Astrocyte of the spinal cord (primary cell): ENCODE measurements at regions not wholly inside any gene's neighbourhood (a gene's known extent, or its start where the extent isn't known, plus 50 kb on each side); places are given as distances from the start of the nearest gene placed in this dataset.

Experiments
- DNase-seq: peaks from one replicate; pipeline ENCODE4 v3.0.0; 2011; ENCODE audit warnings: low read depth, low spot score
- H3K4me3 ChIP-seq: 2 replicates; pipeline ENCODE4 v1.5.1; 2011; ENCODE audit warnings: low read depth, mild to moderate bottlenecking, low read length, moderate library complexity
- in situ Hi-C: cut with HindIII; loops from 2 replicates; pipeline ENCODE4 v1.10.0; 2017; ENCODE audit warnings: low sequenced_read_pairs
- TF ChIP-seq, protein P1 (sequence below): IDR thresholded peaks from 2 replicates; pipeline ENCODE4 v1.5.1; 2012; ENCODE audit warnings: low read depth, mild to moderate bottlenecking, low read length, inconsistent platforms

DNA sequence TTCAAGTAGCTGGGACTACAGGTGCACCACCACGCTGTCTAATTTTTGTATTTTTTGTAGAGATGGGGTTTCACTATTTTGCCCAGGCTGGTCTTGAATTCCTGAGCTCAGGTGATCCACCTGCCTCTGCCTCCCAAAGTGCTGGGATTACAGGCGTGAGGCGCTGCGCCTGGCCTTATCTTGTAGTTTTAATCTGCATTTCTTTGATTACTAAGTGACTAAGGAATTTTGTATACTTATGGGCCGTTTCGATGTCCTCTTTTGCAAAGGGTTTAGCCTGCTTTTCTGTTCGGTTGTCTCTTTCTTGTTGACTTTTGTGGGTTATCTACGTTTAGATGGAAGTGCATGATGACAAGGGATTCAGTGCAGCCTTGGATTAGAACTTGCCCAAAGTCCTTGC is 500.6 kb downstream of the QKI start:
- in situ Hi-C loops = no loop called here

DNA sequence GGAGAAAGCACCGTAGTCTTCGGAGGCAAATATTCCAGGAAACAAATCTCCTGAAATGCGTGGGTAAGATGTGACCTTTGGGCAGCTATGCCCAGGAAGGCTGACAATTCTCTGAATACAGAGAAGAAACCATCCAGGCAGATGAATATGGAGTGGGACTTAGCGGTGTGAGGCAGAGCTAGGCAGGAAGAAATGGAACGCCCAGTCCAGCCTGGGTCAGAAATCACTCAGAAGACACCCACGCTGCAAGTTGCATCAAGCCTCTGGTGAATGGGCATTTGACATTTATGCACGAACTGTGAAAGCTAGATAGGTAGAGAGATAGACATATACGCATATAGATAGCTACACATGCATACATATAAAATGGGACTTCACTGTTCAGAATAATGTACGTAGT is 498.5 kb downstream of the QKI start:
- H3K4me3 ChIP-seq = no peak overlapping the region
- in situ Hi-C loops = no loop called here
- DNase-seq = no peak
- TF ChIP-seq, protein P1, sequence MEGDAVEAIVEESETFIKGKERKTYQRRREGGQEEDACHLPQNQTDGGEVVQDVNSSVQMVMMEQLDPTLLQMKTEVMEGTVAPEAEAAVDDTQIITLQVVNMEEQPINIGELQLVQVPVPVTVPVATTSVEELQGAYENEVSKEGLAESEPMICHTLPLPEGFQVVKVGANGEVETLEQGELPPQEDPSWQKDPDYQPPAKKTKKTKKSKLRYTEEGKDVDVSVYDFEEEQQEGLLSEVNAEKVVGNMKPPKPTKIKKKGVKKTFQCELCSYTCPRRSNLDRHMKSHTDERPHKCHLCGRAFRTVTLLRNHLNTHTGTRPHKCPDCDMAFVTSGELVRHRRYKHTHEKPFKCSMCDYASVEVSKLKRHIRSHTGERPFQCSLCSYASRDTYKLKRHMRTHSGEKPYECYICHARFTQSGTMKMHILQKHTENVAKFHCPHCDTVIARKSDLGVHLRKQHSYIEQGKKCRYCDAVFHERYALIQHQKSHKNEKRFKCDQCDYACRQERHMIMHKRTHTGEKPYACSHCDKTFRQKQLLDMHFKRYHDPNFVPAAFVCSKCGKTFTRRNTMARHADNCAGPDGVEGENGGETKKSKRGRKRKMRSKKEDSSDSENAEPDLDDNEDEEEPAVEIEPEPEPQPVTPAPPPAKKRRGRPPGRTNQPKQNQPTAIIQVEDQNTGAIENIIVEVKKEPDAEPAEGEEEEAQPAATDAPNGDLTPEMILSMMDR = no peak

More for the DNA sequence above, 500.6 kb downstream of the QKI start:
- TF ChIP-seq, protein P1 = no peak
- DNase-seq = no peak
- H3K4me3 ChIP-seq = no peak overlapping the region

DNA sequence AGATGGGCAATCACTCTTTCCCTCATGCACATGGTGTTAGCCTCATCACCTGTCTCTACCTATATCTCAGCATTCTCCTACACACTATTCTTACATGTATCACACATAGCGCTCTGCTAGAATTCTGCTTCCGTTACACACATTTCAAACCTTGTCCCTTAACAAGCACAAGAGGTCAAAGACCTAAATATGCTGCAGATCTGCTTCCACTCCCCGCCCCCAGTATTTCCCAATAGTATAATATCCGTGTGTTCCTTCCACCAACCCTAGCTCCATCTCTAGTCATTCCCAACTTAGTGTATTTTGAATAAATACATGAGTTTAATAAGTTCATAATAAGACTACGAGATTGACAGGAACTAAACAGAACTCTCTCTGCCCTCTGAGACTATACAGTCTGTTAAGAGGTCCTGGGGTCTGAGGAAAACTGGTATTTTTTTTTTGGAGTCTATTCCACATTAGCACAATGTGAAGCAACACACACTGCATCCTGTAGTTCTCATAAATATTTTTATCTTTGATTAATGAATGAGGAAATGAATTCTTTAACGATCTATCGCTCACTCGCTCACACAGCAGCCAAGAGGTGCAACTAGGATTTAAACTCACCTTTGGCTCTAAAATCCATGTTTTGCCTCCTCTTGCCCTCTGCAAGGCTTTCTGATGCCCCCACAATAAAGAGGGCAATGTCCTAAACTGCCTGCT is 491.6 kb downstream of the QKI start:
- DNase-seq = no peak
- TF ChIP-seq, protein P1 = no peak
- in situ Hi-C loops = no loop called here
- H3K4me3 ChIP-seq = no peak overlapping the region

DNA sequence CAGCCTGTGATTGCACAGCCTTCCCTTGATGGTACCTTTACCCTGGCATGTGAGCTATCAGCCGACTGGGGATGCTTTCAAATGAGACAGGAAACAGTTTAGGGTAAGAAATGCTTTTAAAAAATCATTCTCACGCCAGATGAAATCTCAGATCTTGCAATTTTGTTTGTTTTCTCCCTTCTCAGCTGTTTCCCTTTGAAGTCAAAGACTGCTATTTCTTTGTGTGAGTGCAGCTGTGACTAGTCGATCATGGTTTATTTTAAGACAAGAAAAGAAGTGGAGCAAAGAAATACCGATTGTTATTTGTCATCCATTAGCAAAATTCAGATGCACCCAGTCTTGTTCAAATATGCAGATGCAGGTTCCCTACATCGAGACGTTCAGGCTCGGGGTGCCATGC is 489.7 kb downstream of the QKI start:
- peak; percentile 28 for DNase-seq
- in situ Hi-C loops = no loop called here
- TF ChIP-seq, protein P1 = no peak
- no peak overlapping the region for H3K4me3 ChIP-seq

DNA sequence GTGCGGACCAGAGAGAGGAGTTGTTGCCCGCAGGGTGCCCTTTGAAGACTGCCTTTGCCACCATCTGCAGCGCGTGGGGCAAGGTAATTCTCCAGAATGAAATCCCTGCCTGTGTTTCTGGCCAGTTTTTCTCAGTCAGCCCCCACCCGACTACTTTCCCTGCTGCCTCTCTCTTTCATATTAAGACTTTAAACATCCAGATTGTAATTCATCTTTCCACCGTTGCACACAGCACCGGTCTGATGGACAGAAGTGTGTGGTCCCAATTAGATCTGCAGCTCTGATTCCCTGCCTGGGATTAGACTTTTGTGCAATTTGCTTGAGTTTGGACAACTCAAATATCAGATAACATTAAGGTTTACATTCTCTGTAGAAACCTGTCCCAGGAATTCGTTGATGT is 489.0 kb downstream of the QKI start:
- no peak for DNase-seq
- in situ Hi-C loops = no loop called here
- H3K4me3 ChIP-seq = no peak overlapping the region
- TF ChIP-seq, protein P1 = no peak

DNA sequence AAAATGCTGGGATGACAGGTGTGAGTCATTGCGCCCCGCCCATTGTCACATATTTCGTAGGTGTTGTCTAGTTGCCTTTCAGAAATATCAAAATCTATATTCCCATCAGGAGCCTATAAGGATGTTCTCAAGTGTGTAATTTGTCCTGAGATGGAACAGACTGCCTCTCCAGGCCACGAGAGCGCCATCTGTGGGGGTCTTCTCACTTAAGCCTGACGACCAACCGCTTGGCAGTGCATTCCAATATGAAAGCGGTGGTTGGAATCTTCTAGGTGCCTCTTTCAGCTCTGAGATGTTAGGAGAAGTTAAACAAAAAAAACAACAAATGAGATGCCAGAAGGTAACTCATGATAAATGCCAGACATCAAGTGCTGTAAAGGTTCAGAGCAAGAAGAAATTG is 488.5 kb downstream of the QKI start:
- H3K4me3 ChIP-seq = no peak overlapping the region
- in situ Hi-C loops = no loop called here
- DNase-seq = no peak
- TF ChIP-seq, protein P1 = no peak

DNA sequence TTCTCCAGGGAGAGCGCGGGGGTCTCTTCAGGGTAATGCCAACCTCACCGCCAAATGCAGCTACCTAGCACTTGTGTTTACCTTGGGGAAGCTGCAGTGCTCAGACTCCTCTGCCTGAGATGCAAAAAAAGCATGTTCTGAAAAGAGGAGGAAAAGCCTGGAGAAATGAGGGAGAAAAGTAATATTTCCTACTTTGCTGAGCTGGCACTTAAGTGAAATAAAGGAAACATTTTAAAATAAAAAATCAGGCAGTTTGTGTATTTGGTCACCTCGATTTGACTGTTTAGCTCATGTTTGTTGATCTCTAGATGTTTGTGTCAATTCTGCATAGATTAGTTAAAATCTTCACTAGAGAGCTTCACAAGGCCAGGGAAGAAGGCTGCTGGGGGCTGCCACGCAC is 487.2 kb downstream of the QKI start:
- in situ Hi-C loops = no loop called here
- no peak for DNase-seq
- H3K4me3 ChIP-seq = no peak overlapping the region
- TF ChIP-seq, protein P1 = no peak
